HCT116 (cell line): ENCODE measurements at regions not wholly inside any gene's neighbourhood (a gene's known extent, or its start where the extent isn't known, plus 50 kb on each side); places are given as distances from the start of the nearest gene placed in this dataset.

Experiments used
- ATAC-seq: fragments of 200-7000 bp; cut with Tn5 transposase; 2 replicates; pipeline ENCODE4 v1.9.1; 2020; ENCODE audit warnings: mild to moderate bottlenecking, moderate library complexity
- BruUV-seq: library from RNA; stranded (reverse); fragments of 400-500 nt; replicated peaks from 2 replicates; lab custom pipeline; 2021; lab: Mats Ljungman, UMichigan
- CTCF ChIA-PET: fragments of 300-600 bp; sonication (Branson Sonifier 250); formaldehyde crosslinking; loops from one replicate; lab custom pipeline; 2021; ENCODE audit warnings: antibody characterized with exemption; lab: Charles Lee
- POLR2A ChIA-PET: fragments of 300-600, 350-600 bp; sonication (Branson Sonifier 250); formaldehyde crosslinking; loops from one replicate; lab custom pipeline; 2021; ENCODE audit warnings: antibody characterized with exemption; lab: Charles Lee
- RAD21 ChIA-PET, 2 experiments: fragments of 300-600 bp; sonication (Branson Sonifier 250); formaldehyde crosslinking; loops; one replicate each; lab custom pipeline; 2023; ENCODE audit warnings: low total read pairs in 2 of 2; ENCODE audit not compliant: uncharacterized antibody in 2 of 2, unreplicated experiment in 2 of 2, low non-redundant PET in 1 of 2; lab: Charles Lee
- DNase-seq: peaks from one replicate; pipeline ENCODE4 v3.0.0-alpha.2; 2010; ENCODE audit warnings: low read depth, low spot score
- H2AFZ ChIP-seq: fragments of 200-600 bp; shearing (Covaris generic), sonication (generic); 2 replicates; pipeline ENCODE4 v1.6.1; 2017; ENCODE audit warnings: low read depth, mixed run types, mixed read lengths, antibody characterized with exemption, low read length; ENCODE audit not compliant: poor library complexity, severe bottlenecking
- H3K27ac ChIP-seq: 2 replicates; pipeline ENCODE4 v1.5.1; 2012; ENCODE audit warnings: low read depth, low read length
- H3K27me3 ChIP-seq: fragments of 200-600 bp; sonication (generic); 2 replicates; pipeline ENCODE4 v1.6.1; 2016; ENCODE audit warnings: mixed run types, low read length, mixed read lengths; ENCODE audit not compliant: insufficient read depth
- H3K36me3 ChIP-seq, 2 experiments: fragments of 200-500 bp in 1 of 2; fragments of 200-600 bp in 1 of 2; sonication (Bioruptor generic) in 1 of 2; sonication (generic) in 1 of 2; 2 replicates each; pipeline versions ENCODE4 v1.5.1 to v1.6.1; 2014 to 2016; ENCODE audit warnings: low read length in 2 of 2, inconsistent platforms in 1 of 2, mixed read lengths in 1 of 2, mixed run types in 1 of 2; ENCODE audit not compliant: insufficient read depth in 2 of 2, control insufficient read depth in 1 of 2
- H3K4me1 ChIP-seq, 2 experiments: fragments of 200-600 bp in 1 of 2; sonication (generic) in 1 of 2; 2 replicates each; pipeline versions ENCODE4 v1.5.1 to v1.6.1; 2012 to 2017; ENCODE audit warnings: low read length in 2 of 2, inconsistent platforms in 1 of 2, mild to moderate bottlenecking in 1 of 2, mixed read lengths in 1 of 2, mixed run types in 1 of 2, moderate library complexity in 1 of 2; ENCODE audit not compliant: insufficient read depth in 2 of 2, control insufficient read depth in 1 of 2
- H3K4me2 ChIP-seq: fragments of 200-600 bp; sonication (generic); 2 replicates; pipeline ENCODE4 v1.6.1; 2017; ENCODE audit warnings: mixed run types, low read length, mixed read lengths
- H3K4me3 ChIP-seq, 2 experiments: fragments of 200-600 bp in 1 of 2; sonication (generic) in 1 of 2; replicated peaks in 1 of 2; 2 replicates each; pipeline ENCODE4 v1.5.1; 2011 to 2016; ENCODE audit warnings: low read length in 2 of 2, control low read depth in 1 of 2, low read depth in 1 of 2, mild to moderate bottlenecking in 1 of 2, mixed read lengths in 1 of 2, mixed run types in 1 of 2
- H3K79me2 ChIP-seq: fragments of 200-600 bp; sonication (generic); 2 replicates; pipeline ENCODE4 v1.6.1; 2017; ENCODE audit warnings: mild to moderate bottlenecking, mixed run types, low read length, moderate library complexity, mixed read lengths; ENCODE audit not compliant: insufficient read depth
- H3K9ac ChIP-seq: fragments of 200-600 bp; sonication (generic); 2 replicates; pipeline ENCODE4 v1.6.1; 2016; ENCODE audit warnings: low read length, mixed read lengths
- H3K9me2 ChIP-seq: fragments of 200-600 bp; sonication (generic), shearing (Covaris generic); 2 replicates; pipeline ENCODE4 v1.6.1; 2017; ENCODE audit warnings: mixed run types, mild to moderate bottlenecking, moderate library complexity; ENCODE audit not compliant: insufficient read depth
- H3K9me3 ChIP-seq, 2 experiments: fragments of 200-500 bp in 1 of 2; fragments of 200-600 bp in 1 of 2; sonication (Bioruptor generic) in 1 of 2; sonication (generic) in 1 of 2; 2 replicates each; pipeline ENCODE4 v1.6.1; 2014 to 2017; ENCODE audit warnings: low read length in 2 of 2, mixed read lengths in 2 of 2, inconsistent platforms in 1 of 2, low read depth in 1 of 2, mild to moderate bottlenecking in 1 of 2, mixed run types in 1 of 2, moderate library complexity in 1 of 2; ENCODE audit not compliant: control insufficient read depth in 1 of 2, insufficient read depth in 1 of 2
- H4K20me1 ChIP-seq: fragments of 200-600 bp; sonication (generic), shearing (Covaris generic); 2 replicates; pipeline ENCODE4 v1.6.1; 2017; ENCODE audit warnings: mixed run types, mild to moderate bottlenecking, moderate library complexity; ENCODE audit not compliant: insufficient read depth
- ATF3 ChIP-seq: IDR thresholded peaks from 2 replicates; pipeline ENCODE4 v1.6.1; 2012
- CBX3 ChIP-seq: IDR thresholded peaks from 2 replicates; pipeline ENCODE4 v1.6.1; 2012; ENCODE audit warnings: low read depth
- CEBPB ChIP-seq: IDR thresholded peaks from 2 replicates; pipeline ENCODE4 v1.6.1; 2012; ENCODE audit warnings: low read depth
- EGR1 ChIP-seq: IDR thresholded peaks from 2 replicates; pipeline ENCODE4 v1.6.1; 2012; ENCODE audit warnings: low read depth
- EZH2 ChIP-seq: fragments of 200-600 bp; sonication (generic); IDR thresholded peaks from 2 replicates; pipeline ENCODE4 v1.6.1; 2017; ENCODE audit warnings: antibody characterized with exemption, mixed run types
- JUND ChIP-seq: IDR thresholded peaks from 2 replicates; pipeline ENCODE4 v1.6.1; 2012
- POLR2A ChIP-seq: IDR thresholded peaks from 2 replicates; pipeline ENCODE4 v1.7.0; 2011; ENCODE audit warnings: borderline replicate concordance; ENCODE audit not compliant: insufficient read depth, insufficient read length; ENCODE audit errors: extremely low read depth
- POLR2AphosphoS5 ChIP-seq: IDR thresholded peaks from 2 replicates; pipeline ENCODE4 v1.6.1; 2011; ENCODE audit warnings: mild to moderate bottlenecking, low read depth, low read length, moderate library complexity
- RAD21 ChIP-seq: IDR thresholded peaks from 2 replicates; pipeline ENCODE4 v1.6.1; 2012; ENCODE audit warnings: low read depth, mild to moderate bottlenecking
- REST ChIP-seq: IDR thresholded peaks from 2 replicates; pipeline ENCODE4 v1.6.1; 2012; ENCODE audit warnings: low read depth
- SIN3A ChIP-seq: IDR thresholded peaks from 2 replicates; pipeline ENCODE4 v1.6.1; 2012; ENCODE audit warnings: low read depth
- SRF ChIP-seq: IDR thresholded peaks from 2 replicates; pipeline ENCODE4 v1.6.1; 2012; ENCODE audit warnings: low read depth
- TCF7L2 ChIP-seq: IDR thresholded peaks from 2 replicates; pipeline ENCODE4 v1.7.0; 2011; ENCODE audit warnings: borderline replicate concordance, inconsistent platforms; ENCODE audit not compliant: insufficient read depth, insufficient read length; ENCODE audit errors: extremely low read depth
- YY1 ChIP-seq: IDR thresholded peaks from 2 replicates; pipeline ENCODE4 v1.6.1; 2011; ENCODE audit warnings: low read length, low read depth, moderate library complexity, mild to moderate bottlenecking; ENCODE audit not compliant: insufficient replicate concordance; ENCODE audit errors: extremely low read depth
- ZFX ChIP-seq: fragments of 450-650 bp; IDR thresholded peaks from 2 replicates; pipeline ENCODE4 v1.6.1; 2017
- ZNF274 ChIP-seq: fragments of 200-500 bp; sonication (Bioruptor generic); IDR thresholded peaks from 2 replicates; pipeline ENCODE4 v1.6.1; 2014; ENCODE audit warnings: mild to moderate bottlenecking, low read depth, low read length, inconsistent platforms
- intact Hi-C: fragments of 100-400 bp; cut with micrococcal nuclease; formaldehyde crosslinking; loops from 2 replicates; pipeline ENCODE4 v1.10.0; 2022
- TF ChIP-seq, protein P1 (sequence below): IDR thresholded peaks from 2 replicates; pipeline ENCODE4 v1.6.1; 2012
- TF ChIP-seq, protein P2 (sequence below), 3 experiments: fragments of 200-600 bp in 1 of 3; sonication (generic) in 1 of 3; IDR thresholded peaks in 2 of 3; conservative IDR thresholded peaks in 1 of 3; 2 replicates each; pipeline ENCODE4 v1.5.1; 2012 to 2017; ENCODE audit warnings: low read depth in 2 of 3, low read length in 2 of 3, antibody characterized with exemption in 1 of 3, borderline replicate concordance in 1 of 3, control low read depth in 1 of 3, mild to moderate bottlenecking in 1 of 3, mixed read lengths in 1 of 3, mixed run types in 1 of 3, moderate library complexity in 1 of 3; ENCODE audit not compliant: insufficient read depth in 1 of 3

- ChIA-PET POLR2A (no interaction called here), RAD21 (no interaction called here)
- no peak overlapping the region for H3K4me2 ChIP-seq
- H4K20me1 ChIP-seq, result no peaks in the 10 kb centered on the region
- ATAC-seq (no peak), DNase-seq (no peak)
- H3K9me2 ChIP-seq, result no peaks in the 10 kb centered on the region
- H3K79me2 ChIP-seq, result no peaks in the 10 kb centered on the region
- no peak overlapping the region for H3K27ac ChIP-seq
- H3K36me3 ChIP-seq, result no peaks in the 10 kb centered on the region; a peak in 1 of 4 replicates
- BruUV-seq, result no TSS peak
- H3K9me3 ChIP-seq, result peaks cover 10 to 17% of the 10 kb centered on the region in 2 experiments; a peak in 2 of 4 replicates
- intact Hi-C loops, result no loop called here
- H3K4me3 ChIP-seq, result no peak overlapping the region
- no peak overlapping the region for H3K9ac ChIP-seq
- no peaks in the 10 kb centered on the region for H3K4me1 ChIP-seq
- no peaks in the 10 kb centered on the region for H3K27me3 ChIP-seq
- TF ChIP-seq CEBPB, result no peak
- TF ChIP-seq ZNF274, result no peak
- no peak for TF ChIP-seq JUND
- no peak for TF ChIP-seq CBX3
- no peak for TF ChIP-seq REST
- TF ChIP-seq ZFX, result no peak
- no peak for TF ChIP-seq ATF3
- no peak for TF ChIP-seq EGR1
- TF ChIP-seq, protein P1, sequence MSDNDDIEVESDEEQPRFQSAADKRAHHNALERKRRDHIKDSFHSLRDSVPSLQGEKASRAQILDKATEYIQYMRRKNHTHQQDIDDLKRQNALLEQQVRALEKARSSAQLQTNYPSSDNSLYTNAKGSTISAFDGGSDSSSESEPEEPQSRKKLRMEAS, result no peak
- no peak for TF ChIP-seq RAD21
- no peak for TF ChIP-seq SIN3A
- TF ChIP-seq TCF7L2, result no peak
- TF ChIP-seq POLR2A, result no peak
- TF ChIP-seq YY1, result no peak
- TF ChIP-seq POLR2AphosphoS5, result no peak
- no peak for TF ChIP-seq SRF
- TF ChIP-seq, protein P2, sequence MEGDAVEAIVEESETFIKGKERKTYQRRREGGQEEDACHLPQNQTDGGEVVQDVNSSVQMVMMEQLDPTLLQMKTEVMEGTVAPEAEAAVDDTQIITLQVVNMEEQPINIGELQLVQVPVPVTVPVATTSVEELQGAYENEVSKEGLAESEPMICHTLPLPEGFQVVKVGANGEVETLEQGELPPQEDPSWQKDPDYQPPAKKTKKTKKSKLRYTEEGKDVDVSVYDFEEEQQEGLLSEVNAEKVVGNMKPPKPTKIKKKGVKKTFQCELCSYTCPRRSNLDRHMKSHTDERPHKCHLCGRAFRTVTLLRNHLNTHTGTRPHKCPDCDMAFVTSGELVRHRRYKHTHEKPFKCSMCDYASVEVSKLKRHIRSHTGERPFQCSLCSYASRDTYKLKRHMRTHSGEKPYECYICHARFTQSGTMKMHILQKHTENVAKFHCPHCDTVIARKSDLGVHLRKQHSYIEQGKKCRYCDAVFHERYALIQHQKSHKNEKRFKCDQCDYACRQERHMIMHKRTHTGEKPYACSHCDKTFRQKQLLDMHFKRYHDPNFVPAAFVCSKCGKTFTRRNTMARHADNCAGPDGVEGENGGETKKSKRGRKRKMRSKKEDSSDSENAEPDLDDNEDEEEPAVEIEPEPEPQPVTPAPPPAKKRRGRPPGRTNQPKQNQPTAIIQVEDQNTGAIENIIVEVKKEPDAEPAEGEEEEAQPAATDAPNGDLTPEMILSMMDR (IDR thresholded peaks at IDR 0.05 in 2 of 3, conservative IDR thresholded peaks at IDR 0.05 in 1 of 3; ENCODE audit: borderline replicate concordance in 1 of 3, insufficient read depth in 1 of 3, low read depth in 2 of 3, low read length in 2 of 3), result no peak
- no peak for TF ChIP-seq EZH2
- TF ChIP-seq, all 23 proteins: peak for 0
- no peak overlapping the region for H2AFZ ChIP-seq
- CTCF ChIA-PET, result no interaction called here
These were observed 935.8 kb upstream of the TYRP1 start for GRCh38 chr9:11757408-11757807.
